COLO668 (cell line): ENCODE measurements at regions not wholly inside any gene's neighbourhood (a gene's known extent, or its start where the extent isn't known, plus 50 kb on each side); places are given as distances from the start of the nearest gene placed in this dataset.

ENCODE experiments used
- DNase-seq: peaks from one replicate; lab custom pipeline; 2025; ENCODE audit not compliant: unreplicated experiment; lab: John Stamatoyannopoulos, UW

DNA sequence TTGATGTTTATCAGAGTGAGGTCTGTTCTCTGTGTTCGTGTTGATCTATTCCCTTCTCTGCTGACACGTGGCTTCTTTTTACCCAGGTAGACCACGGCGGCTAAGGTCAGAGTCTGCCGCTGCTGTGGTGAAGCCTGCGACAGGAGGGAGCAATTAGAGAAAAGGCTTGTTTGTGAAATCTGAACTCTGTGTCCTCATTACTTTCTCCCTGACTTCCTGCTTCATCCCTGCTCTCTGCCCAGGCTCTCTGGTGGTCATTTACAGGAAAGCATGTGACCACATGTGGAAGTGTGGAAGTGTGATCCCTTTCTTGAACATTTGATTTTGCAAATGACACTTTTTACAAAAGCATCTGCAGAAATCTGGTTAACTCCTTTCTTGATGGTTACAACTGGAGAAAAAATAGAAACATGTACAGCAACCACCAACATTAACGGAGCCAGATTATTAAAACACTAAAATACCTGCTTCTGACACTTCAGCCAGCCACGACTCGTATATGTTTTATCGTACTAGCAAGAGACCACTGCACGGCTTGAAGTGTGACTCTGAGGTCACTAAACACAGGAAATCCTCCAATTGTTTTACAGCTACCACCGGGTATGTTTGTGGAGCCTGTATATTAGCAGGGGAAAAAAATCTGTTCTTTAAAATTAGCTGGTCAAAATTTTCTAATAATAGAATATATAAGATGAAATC, 388.6 kb upstream of the TMPO start:
- peak; percentile 21 for DNase-seq

GRCh38 chr12:98127336-98127679, 388.1 kb upstream of the TMPO start:
- no peak for DNase-seq

GRCh38 chr12:98127854-98128253, 387.5 kb upstream of the TMPO start:
- DNase-seq: no peak

DNA sequence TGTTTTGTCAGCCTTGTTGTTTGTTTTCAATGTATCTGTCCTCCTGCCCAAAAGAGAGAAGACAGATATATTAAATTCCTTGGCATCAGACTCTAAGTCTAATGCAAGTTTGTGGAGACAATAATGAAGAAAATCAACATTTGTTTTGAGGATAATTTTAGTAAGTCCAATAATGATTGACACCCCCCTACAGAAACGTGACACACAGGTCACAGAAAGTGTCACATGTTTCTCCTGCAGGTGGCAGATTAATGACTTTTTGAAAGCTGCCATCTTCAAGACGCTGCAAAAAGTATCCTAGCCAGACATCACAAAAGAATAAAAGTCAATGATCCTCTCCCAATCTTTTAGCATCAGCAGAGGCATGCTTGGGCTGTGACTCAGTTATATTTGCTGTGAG, 378.8 kb upstream of the TMPO start:
- DNase-seq: no peak

- DNase-seq: no peak
Observed at GRCh38 chr12:98137278-98137677, 378.1 kb upstream of the TMPO start.

- no peak for DNase-seq
Observed at GRCh38 chr12:98144953-98145352, 370.4 kb upstream of the TMPO start.

DNA sequence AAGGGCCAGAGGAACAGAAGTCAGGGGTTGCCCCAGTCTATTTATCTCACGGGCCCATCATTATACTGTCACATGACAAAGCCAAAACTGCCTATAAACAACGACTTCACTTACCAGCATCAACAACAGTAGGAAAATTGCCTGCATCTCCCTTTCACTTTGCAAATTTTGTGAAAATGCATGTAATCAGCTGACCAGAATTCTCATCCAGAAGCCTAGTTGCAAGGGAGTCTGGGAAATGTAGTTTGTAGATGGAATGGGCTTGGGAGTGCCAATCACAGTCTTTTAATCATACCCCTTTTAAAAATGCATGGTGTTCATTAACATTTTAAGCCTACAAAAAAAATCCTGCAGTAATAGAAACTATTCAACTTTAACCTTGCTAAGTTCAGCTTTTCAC, 369.3 kb upstream of the TMPO start:
- DNase-seq: no peak

DNA sequence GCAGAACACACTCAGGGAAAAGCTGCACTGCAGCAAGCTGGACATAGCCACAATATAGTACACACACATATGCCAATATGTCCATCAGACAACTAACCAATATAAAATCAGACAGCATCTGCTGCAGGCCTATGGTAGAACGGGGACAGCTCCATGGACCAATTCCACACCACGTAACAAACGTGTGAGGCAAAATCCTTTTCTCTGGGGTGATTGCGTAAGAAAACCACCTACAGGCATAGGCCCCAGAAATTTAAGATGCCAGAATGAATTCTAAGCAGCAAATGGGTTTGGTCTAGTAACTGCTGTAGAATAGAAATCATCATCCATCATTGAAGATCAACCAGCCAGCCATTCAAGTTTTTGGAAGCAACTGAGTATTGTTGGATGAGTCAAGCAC, 368.9 kb upstream of the TMPO start:
- no peak for DNase-seq

GRCh38 chr12:98149270-98149669, 366.1 kb upstream of the TMPO start:
- DNase-seq: no peak

DNA sequence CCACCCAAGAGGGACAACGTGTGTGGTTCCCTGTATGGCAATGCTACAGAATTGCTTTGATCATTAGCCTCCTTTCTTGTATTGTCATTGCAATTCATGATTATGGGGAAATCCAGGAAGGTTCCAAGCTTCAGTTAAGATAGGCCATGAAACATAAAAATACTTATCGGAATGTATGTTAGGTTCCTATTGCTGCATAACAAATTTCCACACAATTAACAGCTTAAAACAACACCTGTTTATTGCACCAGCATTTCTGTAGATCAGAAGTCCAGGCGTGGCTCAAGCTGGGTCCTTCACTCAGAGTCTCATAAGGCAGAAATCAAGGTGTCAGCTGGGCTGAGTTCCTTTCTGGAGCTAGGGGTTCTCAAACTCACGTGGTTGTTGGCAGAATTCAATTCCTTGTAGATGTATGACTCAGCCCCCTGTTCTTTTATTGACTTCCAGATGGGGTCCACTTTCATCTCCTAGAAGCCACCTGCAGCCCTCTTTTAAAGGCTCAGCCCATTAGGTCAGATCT, 365.6 kb upstream of the TMPO start:
- DNase-seq: no peak

- no peak for DNase-seq
Observed at GRCh38 chr12:98151105-98151590, 364.2 kb upstream of the TMPO start.

DNA sequence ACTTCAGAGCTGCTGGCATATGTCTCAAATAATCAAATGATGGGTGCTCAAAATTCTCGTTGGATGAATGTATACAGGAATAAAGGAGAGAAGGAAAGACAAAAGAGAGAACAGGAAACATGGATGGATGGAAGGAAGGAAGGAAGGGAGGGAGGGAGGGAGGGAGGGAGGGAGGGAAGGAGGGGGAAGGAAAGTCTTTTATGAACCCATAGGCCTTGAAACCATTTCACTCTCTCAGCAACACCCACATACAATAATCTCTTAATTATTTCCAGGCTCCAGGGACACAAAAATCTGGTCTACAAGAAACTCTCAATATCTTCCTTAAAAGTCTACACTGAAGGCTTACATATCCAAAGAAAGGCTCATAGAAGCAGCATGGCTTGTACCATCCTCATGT, 363.4 kb upstream of the TMPO start:
- DNase-seq: no peak

- peak; percentile 55 for DNase-seq
Observed at GRCh38 chr12:98154850-98155249, 360.5 kb upstream of the TMPO start.

DNA sequence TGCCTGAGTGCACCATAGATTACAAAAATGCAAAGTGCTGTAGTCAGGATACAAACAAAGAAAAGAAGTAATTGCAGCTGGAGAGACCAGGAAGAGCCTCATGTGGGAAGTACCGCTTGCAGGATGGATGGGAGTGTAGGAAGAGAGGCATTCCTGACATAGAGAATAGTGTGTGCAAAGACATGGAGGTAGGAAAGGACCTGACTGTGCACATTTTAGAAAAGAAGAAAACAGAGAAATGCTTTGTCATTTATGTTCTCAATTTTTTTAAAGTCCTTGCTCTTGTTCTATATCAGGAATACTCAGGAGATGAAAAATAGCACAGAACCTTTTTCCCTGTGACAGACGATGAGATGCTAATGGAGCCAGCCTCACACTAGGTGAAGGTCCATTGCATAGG, 358.7 kb upstream of the TMPO start:
- no peak for DNase-seq

- DNase-seq: no peak
Observed at GRCh38 chr12:98162906-98163678, 352.3 kb upstream of the TMPO start.

DNA sequence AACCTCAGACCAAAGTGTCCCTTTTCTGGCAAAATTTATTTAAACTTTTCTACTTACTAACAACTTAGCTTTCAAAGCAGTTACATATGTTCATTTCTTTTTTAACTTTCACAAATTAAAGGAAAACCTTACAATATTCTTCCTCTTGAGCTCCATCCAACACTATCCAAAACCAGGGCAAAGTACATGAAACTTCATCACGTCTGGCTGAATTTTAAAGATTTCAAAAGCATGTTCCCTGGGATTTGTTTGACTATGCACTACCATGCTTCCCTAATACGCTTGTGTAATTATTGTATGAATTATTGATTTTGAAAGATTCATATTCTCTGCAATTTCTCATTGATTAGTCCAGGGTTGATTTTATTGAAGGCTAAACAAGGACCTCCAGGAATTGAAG, 343.1 kb upstream of the TMPO start:
- DNase-seq: no peak

DNA sequence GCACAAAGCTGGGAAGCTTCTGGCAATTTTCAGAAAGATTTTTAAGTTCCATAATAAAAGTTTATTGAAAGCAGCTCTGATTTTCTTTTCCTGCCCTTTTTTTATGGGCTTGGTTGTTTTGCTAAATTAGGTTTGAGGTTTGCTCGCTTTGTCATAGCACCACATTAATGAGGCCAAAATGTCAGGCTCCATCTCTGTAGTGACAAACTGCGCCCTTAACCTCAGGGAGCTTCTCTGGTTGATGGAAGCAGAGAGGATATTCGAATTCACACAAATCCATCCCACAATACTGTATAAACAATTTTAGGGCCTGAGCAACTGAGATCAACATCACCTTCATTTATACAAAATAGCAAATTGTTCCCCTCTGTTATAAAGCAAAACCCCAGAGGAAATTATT, 342.6 kb upstream of the TMPO start:
- DNase-seq: no peak

GRCh38 chr12:98173773-98174427, 341.5 kb upstream of the TMPO start:
- DNase-seq: no peak

- DNase-seq: no peak
Observed at GRCh38 chr12:98174428-98174809, 341.0 kb upstream of the TMPO start.

GRCh38 chr12:98178126-98178525, 337.3 kb upstream of the TMPO start:
- no peak for DNase-seq

DNA sequence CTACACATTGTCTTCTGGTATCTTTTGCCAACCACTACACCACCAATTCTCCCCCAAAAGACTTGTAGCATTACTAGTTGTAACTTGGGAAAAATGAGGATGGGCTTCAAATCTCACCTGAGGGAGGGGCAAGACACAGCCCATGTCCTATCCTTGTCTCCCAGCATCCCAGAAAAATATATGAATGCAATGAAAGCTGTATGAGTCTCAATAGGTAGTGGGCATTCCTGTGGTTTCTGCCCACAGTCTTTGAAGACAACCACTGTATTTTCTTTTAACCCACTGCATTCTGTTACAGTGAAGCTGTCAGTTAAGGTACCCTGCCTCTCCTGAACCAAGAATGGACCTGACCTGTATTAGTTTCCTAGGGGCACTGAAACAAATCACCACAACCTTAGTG, 336.2 kb upstream of the TMPO start:
- no peak for DNase-seq

DNA sequence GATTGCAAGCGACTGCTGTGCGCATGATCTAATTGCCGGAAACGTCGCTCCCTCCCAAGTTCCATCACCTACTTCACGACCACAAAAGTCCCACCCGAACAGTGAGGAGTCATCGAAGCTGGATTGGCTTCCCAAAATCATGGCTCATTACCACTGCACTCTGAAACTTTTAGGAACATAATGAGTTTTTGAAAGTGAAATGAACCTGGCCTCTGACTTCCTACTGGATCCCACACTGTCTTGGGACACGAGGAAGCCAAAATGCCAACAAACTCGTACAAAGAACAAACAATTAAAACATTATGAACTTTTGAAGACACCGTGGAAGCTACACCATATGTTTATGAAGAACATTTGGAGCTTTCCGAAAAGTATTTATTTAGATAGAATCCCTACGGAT, 334.8 kb upstream of the TMPO start:
- DNase-seq: no peak
